Activated CD8-positive, alpha-beta memory T cell treated with anti-CD3 and anti-CD28 coated beads, Interleukin-2, amount 50 U/mL, for 48 hours (primary cell): ENCODE measurements at regions not wholly inside any gene's neighbourhood (a gene's known extent, or its start where the extent isn't known, plus 50 kb on each side); places are given as distances from the start of the nearest gene placed in this dataset.

Experiments used
- DNase-seq: peaks from one replicate; pipeline ENCODE4 v3.0.0-alpha.2; 2020

GRCh38 chr18:32542221-32542798 lies 71.6 kb upstream of the GAREM1 start:
- DNase-seq, result no peak

DNA sequence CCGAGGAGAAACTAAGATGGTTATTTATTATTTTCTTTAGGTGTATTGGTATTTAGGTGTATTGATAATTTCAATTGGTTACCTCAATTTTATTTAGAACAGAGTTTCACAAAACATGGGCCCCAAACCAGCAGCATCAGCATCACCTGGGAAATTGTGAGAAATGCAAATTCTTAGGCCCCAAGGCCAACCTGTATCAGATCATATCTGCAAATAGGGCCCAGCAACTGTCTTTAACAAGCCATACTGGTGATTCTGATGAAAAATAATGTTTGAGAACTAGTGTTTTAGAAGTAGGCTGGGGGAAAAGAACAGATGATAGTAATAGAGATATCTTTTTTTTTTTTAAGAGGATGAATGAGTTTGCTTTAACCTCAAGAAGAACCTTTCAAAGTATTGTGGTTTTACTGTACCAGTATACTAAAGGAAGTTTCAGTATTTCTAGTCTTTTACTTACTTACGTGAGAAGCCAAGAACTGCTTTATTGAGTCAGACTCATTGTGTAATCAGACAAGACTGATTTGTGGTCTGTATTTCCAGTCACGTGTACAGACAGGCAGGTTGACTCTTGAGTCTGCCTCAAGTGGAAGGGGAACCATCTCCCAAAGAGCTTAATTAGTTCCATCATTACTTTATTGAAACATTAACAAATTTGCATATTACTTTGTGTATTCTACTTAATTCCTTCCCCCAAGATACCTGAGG lies 60.4 kb upstream of the GAREM1 start:
- no peak for DNase-seq

DNA sequence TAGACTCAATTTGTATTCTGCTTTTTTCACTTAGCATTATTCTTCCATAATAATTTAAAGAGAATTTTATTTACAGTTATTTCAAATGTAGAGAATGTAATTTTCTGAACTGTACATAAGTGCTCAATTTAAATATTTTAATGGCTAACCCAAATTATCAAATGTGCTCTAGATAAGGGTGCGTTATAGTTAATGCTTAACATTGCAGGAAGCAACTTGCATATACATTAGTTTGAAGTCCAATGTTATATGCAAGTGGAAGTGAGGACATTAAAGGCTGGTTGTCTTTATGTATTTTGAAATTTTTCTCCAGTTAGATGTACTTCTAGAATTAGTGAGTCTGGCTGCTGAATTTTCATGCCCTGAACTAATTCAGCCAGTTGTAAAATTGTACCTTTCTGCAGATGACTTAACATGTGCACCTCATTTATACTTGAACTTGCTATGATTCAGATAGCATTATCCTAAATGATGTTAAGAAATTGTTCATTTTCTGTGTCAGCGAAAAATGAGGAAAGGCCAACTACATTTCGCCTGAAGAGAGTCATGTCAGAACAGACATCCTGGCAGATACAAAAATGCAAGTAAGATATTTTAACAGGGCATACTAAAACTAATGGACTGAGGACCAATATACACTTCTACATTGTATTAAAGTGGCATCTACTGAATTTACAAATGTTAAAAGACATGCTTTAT lies 59.2 kb upstream of the GAREM1 start:
- no peak for DNase-seq

DNA sequence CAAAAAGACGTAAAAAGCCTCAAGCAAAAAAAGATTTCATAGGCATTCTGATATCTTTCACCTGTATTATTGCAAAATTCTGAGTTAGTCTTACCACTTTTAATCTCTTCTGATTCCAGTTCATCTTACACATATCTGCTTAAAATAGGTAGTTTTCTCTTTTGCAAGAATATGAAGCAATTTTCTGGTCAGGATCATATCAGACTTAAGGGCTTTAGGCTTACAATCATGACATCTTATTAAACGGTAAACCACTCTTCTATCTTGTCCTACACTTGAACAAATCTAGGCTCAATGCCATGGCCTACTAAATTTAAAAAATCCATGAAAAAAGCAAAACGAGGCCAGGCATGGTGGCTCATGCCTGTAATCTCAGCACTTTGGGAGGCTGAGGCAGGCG lies 50.1 kb upstream of the GAREM1 start:
- DNase-seq, result no peak
